HG02973 (cell line): ENCODE measurements at regions not wholly inside any gene's neighbourhood (a gene's known extent, or its start where the extent isn't known, plus 50 kb on each side); places are given as distances from the start of the nearest gene placed in this dataset.

Experiments
- ATAC-seq: cut with Tn5 transposase; IDR thresholded peaks from one replicate; pipeline ENCODE4 v1.9.1; 2021; ENCODE audit warnings: moderate library complexity; ENCODE audit not compliant: unreplicated experiment

DNA sequence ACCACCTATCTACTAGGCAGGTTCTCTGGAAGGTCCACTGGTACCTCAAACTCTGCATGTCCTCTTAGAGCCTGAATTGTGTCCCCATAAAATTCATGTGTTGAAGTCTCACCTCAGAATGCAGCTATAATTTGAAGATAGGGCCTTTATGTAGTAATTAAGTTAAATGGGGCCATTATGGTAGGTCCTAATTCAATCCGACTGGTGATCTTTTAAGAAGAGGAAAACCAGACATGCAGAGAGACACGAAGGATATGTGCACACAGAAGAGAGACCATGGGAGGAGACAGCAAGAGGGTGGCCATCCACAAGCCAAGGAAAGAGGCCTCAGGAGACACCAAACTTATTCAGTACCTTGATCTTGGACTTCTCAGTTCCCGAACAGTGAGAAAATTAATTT, 345.4 kb downstream of the ENC1 start:
- ATAC-seq, result no peak

DNA sequence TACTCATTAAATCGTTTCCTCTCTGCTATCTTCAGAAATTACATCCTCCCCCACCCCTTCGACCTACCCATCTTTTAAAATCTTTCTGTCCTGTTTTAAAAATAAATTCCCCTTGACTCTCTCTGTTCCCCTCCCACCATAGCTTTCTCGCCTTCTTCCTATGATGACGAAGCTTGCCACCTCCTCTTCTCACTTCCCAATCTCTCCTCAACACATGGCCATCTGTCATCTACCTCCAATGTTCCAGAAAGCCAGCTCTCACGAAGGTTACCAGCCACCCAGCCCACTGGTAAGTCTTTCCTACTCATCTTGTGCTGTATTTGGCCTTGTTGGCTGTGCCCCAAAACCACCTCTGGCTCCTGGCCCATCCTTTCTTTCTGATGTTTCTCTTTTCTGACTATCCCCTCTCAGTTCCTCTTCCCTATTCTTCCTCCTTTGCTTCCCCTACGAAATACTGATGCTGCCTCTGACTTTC, 346.3 kb downstream of the ENC1 start:
- ATAC-seq, result no peak

DNA sequence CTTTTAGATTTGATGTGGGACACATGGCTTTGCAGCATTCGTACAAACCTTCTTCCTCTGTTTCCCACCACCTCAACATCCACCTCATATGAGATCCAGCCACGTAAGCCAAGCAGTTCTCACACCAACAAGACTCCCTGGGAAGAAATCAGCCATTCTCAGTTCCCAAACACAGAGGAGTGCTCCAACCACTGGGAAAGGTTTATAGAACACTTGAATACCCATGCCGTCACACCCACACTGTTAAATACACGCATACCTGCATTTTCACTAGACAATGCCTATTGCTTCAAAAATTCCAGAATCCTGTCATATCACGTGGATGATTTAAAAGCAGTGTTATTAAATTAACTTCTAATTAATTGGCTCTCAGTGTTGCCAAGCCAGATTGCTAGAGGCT, 347.3 kb downstream of the ENC1 start:
- ATAC-seq, result no peak

DNA sequence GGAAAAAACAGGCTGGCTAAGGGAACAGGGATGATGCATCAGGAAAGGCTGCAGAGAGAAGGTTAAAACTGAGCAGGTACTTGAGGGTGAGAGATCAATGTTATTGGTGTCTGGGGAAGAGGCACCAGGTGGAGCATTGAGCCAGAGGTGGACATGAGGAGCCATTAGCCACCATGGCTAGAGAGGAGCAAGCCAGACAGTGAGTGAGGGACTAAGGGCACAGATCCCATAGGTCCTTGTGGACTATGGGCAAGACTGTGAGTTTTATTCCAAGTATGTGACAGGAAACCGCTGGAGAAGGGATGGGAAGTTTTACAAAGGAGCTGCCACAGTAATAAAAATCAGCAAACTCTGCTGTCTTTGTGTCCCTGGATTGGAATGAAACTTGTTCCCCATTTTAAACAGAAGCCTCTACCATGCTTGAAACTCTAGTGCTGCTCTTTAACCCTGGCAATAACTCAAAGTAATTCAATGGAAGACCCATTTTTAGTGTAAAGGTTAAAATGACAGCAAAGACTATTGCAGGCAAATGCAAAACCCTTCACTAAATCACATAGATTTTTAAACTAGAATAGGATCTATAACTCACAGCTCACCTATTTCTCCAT, 349.8 kb downstream of the ENC1 start:
- ATAC-seq, result no peak

DNA sequence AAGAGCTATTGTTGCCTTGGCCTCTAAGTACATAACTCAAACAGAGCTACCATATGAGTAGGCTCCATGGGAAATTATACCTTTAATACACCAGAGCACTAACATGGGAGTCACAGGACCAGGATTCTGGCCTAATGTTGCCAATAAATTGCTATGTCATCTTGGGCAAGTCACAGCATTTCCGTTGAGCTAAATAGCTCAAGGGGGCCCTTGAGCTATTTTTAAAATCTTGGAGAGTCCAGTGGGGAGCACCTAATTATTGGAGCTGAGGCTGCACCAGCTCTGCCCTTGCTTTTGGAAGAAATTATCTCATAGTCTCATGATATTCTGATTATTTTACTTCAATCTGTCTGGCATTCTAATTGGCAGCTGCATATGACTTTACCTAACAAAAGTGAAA, 350.8 kb downstream of the ENC1 start:
- ATAC-seq, result no peak

DNA sequence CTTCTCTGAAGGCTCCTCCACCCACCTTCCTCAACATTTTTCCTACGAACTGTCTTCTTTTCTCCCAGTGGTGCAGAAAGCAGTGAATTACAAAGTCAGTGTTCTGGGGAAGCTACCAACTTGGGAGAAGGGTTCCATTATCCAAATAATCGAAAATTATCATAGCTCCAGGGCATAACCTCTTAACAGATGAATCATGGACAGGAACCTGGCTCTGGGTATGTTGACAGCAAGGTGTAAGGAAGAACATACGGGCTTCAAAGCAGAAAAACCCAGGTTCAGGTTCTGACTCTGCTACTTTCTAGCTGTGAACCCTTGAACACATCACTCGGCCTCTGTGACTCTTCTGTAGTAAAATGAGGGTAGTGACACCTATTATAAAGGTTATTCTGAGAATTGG, 351.3 kb downstream of the ENC1 start:
- no peak for ATAC-seq

DNA sequence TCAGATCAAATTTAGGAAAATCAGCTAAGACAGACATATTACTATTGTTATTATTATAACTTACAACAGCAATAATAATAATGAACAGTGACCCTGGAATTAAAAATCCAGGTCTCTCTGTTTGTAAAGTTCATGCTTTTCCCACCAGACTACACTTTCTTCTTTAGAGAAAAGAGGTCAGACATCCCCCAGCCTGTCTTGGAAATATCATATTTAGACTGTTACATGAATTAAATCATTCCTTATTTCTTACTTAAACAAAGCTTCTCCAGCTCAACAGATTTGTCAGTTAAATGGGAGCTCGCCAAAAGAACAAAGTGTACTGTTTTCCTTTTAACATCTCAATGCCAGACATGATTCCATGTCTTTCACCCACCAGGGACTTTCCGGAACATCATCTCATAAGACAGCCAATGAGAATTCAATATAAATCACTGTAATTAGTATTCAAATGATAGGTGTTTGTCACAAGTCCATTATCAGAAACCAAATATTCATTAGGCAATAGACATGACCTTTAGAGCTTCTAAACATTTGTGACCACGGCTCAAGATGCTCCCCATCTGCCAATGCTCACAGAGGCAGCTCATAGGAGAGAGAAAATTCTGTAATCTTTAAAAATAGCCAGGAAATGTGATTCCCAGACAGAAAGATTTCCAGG, 351.9 kb downstream of the ENC1 start:
- ATAC-seq, result no peak

DNA sequence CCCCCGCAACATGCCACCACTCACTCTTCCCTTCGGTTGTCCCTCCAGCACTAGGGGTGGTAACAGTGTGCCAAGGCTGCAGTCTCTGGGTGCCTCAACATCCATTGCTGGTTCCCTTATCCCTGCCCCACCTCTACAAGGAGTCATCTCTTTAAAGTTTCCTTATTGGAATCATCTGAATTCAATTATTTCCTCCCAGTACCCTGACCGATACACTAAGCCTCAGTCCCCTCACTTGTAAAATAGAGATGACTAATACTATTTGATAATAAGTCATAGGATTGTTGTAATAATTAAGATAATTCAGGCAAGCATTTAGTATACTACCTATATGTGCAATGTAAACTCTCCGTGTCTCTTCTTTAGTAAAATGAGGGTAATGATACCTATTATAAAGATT, 352.5 kb downstream of the ENC1 start:
- ATAC-seq, result no peak

DNA sequence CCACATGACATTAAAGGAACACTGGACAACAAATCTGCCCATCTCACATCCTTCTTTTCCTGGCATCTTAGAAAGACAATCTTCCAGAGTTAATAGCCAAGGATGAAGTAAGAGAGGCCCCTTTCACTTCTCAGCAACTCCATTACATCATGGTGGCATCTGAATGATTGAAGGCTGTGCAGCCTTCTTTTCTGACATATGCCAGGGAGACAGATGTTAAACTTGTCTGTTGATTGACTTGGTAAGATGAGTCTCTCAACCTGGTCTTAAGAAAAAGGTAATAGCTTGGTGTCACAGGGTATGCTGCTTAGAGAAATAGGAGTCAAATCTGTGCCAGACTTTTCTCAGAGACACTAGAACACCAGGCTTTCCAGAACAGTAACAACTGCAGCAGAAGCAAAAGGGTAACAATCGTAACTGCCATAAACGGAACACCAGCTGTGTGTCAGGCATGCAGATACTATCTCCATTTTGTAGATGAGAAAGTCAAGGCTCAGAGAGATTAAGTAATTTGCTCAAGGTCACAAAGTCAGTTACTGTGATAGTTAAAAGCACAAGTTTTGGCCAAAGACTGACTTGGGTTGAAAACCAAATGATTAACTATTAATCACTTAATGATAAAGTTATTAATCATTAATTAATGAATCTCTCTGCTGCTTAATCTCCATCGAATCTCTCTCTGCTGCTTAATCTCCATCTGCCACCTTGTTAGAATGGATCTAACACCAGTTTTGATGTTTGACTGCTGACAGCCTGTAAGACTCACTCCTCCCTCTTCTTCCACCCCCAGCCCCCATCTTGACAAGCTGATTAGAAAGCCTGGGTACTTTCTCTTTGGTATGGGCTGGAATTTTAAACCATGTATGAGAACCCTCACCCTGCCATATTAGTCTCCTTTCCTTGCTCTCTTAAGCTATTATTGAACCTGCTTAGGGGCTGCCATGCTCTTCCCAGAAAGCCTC, 353.5 kb downstream of the ENC1 start:
- ATAC-seq, result no peak

DNA sequence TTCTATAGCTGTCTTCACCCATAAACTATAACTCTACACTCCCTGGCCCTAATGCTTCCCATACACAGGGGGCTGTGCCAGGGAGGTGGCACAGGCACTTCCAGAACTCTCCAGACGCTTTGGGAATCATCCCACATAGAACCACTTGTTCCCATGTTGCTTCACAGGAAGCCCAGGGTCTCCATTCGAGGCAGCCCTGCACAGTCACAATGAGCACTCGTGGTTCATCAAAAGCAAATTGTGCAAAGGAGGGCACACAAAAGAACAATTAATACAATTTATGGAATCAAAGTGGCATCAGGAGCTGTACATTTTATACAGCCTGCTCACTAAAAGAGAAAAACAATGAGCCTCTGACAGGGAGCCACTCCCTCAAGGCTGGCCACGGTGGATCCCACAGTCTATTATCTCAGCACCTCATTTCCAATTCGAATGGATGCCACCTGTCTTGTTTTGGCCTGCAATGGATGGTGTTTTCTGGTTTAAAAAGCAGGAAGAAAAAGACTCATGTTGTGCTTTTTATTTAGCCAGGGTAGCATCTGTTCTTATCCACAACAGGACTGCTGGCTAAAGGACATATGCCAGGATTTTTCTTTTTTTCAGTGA, 354.8 kb downstream of the ENC1 start:
- no peak for ATAC-seq

DNA sequence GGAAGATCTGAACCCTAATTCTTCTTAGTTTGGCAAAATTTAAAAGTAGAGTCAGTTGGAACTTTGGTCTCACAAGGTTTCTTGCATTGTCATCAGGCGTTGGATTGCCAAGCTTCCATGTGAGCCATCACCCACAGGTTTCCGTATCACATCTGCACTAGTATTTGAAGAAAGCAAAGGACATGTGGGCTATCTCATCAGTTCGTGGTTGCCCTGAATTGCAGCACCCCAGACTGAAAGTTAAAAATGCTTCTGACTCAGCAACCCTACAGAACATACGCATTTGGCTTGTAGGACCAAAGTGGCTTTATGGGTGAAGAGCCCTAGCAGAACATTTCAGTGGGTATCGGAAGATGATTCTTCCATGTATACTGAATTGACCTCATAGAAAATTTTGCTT, 358.0 kb downstream of the ENC1 start:
- ATAC-seq, result no peak

DNA sequence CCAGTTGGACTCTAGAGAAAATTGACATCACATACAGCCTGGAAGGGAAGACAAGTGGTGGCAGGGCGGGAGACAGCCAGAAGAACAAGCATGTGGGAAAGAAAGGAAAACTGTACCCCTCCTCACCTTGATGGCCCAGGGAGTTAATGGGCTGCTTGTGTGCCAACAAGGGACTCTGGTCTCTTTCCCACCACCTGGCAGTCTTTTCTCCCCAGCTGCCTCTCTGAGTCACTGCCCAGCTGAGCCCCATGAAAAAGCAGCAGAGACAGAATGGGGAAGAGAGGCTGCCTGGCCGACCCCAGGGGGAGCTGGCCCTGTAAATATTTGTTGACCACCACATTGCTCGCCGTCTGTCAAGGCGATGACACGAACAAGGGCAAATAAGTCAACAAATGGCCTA, 359.4 kb downstream of the ENC1 start:
- ATAC-seq, result no peak

DNA sequence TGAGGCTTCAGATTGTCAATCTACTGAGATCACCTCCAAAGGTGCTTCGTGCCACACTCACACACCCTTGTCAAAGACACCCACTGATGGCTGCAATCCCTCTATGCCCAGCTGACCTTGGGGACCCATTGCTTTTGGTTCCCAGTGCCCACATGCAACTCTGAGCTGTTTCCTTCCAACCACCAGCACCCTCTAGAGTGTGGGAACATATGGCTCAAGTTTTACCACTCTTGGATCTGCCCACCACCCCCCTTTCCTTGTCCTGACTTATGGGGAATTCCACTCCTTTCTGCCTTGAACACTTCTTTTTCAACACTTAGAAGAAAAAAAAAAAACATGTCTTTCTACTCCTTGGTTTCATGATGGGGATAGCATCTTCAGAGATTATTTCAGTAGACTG, 360.2 kb downstream of the ENC1 start:
- no peak for ATAC-seq

DNA sequence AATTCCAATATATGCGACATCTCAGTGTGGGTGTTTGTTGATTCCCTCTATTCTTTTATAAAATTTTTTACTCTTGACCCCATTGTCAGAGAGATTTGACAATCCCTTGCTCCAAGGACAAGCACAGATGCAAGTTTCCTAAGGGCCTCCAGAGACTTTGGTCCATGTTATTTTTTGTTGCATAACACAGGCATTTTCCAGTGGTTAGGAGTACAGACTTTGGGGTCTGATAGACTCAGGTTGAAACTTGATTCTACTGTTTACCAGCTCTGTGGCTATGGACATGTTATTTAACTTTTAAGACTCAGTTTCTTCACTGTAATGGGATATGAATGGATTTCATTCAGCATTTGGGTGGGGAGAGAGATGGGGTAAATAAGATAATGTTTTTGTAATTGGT, 361.3 kb downstream of the ENC1 start:
- ATAC-seq, result no peak

DNA sequence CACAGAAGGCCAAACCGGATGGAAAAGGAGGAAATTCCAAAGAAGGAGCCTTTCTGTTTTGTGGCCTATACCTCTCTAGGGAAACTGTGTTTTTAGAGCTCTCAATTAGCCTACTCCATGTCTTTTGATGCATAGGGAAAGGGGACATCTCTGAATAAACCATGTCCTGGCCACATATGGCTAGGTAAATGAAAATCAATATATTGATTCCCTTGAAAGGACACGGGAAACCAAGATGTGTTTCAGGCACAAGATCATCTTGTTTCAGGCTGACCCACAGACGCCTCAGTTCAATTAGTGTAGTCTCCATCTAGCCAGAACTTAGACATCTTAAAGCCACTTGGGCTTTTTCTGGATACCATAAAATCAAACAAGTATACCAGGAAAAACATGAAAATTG, 363.1 kb downstream of the ENC1 start:
- no peak for ATAC-seq

DNA sequence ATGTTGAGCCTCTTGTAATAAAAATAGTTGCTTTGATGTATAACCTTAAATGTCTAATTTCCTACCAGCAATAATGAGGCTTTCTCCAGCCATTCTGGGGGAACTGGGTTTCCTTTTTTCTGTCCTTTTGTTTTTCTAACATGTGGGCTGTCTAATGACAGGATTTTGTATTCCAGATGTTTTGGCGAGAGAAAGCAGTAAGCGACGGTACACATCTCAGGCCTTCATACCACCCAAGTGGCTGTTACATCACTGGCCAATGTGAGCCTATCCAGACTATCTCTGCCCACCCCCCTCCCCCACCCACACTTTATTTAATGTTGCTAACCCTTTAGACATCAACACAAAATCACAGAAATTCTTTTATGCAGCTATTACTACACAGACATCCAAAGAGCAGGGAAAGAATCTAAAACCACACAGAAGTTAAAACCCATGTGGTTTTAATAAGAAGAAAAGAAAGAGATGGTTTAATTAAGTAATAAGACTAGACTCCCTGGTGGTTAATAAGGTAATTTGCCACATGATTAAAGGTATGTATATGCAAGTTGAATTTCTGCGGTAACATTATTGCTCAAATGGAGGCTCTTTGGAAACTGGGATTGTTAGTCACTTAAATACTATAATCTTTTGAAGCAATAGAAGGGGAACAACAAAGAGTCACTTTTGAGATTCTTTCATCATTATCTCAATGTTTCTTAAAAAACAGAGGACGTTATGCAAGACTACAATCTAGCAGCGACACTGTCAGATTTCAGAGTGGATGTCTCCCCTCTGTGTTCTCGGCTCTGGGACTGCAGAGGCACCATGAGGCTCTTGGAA, 365.1 kb downstream of the ENC1 start:
- ATAC-seq, result no peak

DNA sequence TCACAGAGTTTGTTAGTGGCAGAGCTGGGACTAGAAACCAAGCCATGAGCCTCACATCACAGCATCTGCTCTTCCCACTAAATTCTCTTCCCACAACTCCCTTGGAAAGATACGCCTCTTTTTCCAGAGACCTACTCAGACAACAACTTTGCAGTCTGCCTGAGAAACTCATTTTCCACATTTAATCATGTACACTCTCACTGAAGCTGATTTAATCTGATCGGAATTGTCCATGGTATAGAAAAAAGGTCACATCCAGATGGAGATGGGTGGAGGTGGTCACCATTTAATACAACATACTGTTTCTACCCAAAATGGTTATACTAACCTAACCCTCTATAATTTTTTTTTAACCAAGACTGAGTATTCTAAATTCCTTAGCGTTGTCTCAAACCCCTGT, 366.2 kb downstream of the ENC1 start:
- no peak for ATAC-seq

DNA sequence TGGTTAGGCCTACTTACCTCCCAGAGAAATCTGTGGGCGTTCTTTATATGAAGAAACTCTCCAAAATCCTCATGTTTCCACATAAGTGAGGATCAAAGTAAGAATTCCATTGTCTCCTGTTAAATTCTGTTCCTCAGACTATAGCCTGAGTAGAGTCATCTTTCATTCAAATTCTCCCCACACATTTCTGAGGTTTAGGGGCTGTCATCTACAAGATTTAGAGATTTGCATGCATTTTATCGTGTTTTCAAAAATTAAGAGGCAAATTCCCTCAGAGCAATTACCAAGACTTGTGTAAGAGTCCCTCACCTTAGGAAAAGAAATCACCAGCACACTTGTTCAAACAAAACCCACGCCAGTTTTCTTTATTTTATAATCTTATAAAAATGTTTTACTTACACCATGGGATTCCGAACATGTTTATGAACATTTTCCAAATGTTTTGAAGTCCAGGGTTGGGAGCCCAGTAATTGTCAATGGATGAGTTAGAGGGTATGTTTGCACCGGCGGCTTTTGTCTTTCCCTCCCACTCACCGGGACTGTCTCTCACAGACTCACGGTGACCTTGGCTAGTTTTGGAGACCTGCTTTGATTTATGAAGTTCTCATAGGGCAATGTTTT, 367.6 kb downstream of the ENC1 start:
- ATAC-seq, result no peak

DNA sequence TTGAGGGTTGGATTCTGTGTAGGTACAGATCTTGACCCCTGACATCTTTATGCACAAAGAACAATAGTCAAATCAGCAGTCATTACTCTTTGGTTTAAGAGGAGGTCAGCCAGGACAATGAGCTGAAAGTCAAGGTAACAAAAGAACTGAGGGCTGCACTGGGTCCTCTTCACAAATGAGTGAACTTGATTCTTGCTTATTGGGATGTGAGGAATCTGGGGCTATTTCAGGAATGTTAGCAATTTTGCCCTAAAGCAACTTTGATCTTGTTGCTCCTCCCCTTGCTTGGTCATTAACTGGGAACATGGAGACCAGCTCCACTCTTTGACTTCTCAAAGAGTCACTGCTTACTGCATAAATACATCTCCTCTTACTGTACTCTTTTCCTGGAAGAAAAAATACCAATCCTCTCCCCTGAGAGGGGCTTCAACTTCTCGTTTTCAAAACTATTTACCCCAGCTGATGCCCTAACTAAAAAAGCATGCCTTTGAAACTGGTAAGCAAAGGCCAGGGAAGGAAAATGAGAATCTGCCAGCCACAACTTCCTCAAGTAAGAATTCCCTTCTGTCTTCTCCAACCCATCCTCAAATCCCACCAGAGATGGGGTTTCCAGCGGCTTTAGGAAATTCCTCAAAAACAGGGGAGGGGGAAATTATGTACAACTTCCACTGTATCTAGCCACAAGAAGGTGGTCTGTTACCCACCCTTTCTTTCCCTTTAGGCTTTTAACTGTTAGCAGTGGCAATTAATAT, 368.3 kb downstream of the ENC1 start:
- no peak for ATAC-seq
